GM21717 (cell line): ENCODE measurements at regions not wholly inside any gene's neighbourhood (a gene's known extent, or its start where the extent isn't known, plus 50 kb on each side); places are given as distances from the start of the nearest gene placed in this dataset.

Experiments used
- ATAC-seq: cut with Tn5 transposase; IDR thresholded peaks from one replicate; pipeline ENCODE4 v1.9.1; 2021; ENCODE audit warnings: mild to moderate bottlenecking, moderate library complexity; ENCODE audit not compliant: unreplicated experiment

DNA sequence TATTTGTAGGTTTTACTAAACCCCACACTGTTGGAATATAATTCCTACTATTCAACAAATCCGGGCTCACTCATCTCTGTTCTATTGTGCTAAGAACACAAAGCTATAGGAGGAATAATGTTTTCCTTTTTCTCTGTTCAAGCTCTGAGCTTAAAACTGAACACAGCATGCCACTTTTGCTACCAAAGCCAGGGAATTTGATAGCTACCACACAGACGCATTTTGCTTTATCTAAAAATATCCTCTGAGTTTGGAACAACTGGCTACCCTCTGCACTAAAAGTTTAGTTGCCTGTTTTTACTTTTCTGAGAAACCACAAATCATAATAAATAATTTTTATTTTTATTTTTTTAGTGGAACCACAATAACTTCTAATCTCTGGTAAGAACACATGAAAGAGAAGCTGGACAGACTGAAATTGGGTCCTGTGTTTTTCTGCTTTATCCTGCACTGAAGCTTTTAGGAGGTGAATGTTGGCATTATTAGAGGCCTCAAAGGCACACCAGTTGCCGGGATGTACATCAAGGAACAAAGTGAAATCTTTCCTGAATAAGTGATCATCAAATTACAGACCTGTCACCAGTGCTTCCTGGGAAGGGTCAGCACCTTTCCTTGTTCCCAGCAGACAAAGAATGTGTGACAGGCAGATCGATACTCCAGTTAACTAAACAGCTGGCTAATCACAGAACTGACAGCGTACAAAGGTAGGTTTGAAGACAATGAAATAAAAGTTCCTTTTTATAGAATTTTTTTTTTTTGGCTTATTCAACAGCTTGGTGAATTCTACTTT lies 523.2 kb upstream of the TENM4 start:
- no peak for ATAC-seq

GRCh38 chr11:79960461-79960860 lies 519.6 kb upstream of the TENM4 start:
- ATAC-seq: no peak

DNA sequence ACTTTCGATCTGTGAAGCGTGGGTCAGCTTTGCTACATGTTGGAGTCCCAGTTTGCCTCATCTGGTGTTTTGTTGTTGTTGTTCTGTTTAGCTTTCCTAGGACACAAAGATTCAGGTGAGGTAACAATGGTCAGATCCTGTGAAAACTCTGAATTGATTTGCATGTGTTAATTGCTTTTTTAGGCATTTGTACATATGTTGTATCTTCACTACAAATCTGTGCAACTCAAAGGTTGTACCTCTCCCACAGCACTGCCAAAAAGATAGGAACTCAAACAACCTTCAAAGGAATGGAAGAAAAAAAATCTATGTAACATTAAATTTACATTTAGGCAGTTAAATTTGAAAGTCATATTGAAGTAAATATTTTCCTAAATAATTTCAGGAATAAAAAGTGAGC lies 518.5 kb upstream of the TENM4 start:
- no peak for ATAC-seq

- ATAC-seq: no peak
Measured at GRCh38 chr11:79957702-79958101, 516.9 kb upstream of the TENM4 start.

GRCh38 chr11:79956061-79956460 lies 515.2 kb upstream of the TENM4 start:
- ATAC-seq: no peak

- no peak for ATAC-seq
Measured at GRCh38 chr11:79953629-79954028, 512.8 kb upstream of the TENM4 start.

GRCh38 chr11:79950741-79951140 lies 509.9 kb upstream of the TENM4 start:
- no peak for ATAC-seq

DNA sequence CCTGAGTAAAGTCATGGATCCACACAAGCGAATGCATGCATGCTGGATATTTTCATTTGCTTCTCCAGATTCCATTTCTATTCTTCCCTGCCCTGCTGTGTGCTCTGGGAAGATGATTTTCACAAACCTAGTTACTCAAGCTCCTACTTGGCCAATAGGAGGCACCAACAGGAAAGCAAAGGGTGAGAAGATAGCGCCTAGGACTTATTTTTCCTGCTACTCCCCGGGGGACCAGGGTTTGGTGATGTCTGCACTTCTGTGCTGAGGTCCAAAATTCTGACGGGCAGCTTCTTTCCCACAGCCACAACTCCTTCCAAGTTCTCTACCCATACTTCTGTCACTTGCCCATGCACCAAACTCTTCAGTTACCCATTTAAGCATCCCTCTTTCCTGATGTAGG lies 509.3 kb upstream of the TENM4 start:
- ATAC-seq: no peak

- no peak for ATAC-seq
Measured at GRCh38 chr11:79949574-79949973, 508.7 kb upstream of the TENM4 start.

GRCh38 chr11:79942646-79943045 lies 501.8 kb upstream of the TENM4 start:
- ATAC-seq: no peak

GRCh38 chr11:79942090-79942489 lies 501.3 kb upstream of the TENM4 start:
- ATAC-seq: no peak

DNA sequence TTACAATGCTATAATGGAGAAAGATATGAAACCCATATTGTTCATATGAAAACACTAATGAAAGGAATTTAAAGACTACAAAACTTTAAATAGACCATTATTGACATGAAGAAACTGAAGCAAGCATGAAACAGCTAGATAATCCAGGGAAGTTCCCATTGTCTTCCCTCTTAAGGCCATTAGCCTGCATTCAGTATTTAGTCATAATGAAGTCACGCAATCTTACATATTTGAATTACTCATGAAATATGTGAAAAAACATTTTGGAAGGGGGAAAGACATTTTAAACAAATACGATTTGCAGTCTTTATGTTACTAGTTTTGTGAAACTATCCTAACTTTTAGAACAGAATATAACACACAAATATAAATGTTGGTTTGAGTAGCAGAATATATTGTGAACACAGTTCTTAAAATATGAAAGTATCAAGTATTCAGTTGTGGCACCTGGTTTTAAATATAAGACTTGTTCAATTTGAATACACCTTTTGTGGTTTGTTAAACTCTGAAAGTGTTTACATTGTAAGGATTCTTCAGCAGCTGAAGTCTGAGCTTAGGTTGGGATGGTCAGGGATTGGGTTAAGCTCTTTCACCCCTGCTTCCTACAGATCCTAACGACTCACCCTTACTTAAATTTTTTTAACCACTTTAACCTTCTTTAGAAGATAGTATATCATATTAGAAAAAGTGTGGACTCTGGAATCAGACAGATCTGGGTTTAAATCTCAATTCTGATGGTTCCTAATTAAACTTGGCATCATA lies 500.3 kb upstream of the TENM4 start:
- no peak for ATAC-seq

DNA sequence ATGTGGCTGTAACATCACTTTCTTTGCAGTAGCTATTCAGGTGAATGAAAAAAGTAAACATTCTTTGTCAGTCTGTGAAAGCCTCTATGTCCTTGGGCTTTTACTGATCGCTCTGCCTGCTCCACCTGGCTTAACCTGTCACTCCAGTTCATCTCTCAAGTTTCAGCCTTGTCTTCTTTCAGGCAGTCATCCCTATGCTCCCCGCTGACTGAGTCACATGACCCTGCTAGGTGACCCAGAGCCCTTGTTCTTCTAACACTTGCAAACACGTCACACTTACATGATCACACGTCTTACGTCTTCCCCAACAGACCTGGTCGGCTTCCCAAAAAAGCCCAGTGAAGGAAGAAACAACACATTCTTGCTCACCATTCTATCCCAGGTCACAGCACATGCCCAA lies 499.3 kb upstream of the TENM4 start:
- no peak for ATAC-seq

DNA sequence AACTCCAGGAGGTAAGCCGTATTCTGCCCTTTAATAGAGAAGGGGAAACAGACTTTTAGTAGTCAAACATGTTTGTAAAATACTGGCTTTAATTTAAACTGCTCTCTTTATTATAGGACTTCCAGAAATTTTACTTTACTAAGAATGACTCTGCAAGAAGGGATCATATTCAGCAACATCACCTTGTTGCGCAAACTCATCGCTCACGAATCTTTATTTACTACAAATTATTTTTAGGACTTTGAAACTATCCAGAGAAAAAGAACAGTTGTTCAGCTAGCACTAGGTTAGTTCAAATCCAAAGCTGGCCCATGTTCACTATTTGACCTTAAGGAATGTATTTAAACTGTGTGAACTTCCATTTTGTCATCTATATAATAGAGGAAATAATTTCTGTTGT lies 498.3 kb upstream of the TENM4 start:
- no peak for ATAC-seq

- ATAC-seq: no peak
Measured at GRCh38 chr11:79937676-79938334, 497.0 kb upstream of the TENM4 start.

DNA sequence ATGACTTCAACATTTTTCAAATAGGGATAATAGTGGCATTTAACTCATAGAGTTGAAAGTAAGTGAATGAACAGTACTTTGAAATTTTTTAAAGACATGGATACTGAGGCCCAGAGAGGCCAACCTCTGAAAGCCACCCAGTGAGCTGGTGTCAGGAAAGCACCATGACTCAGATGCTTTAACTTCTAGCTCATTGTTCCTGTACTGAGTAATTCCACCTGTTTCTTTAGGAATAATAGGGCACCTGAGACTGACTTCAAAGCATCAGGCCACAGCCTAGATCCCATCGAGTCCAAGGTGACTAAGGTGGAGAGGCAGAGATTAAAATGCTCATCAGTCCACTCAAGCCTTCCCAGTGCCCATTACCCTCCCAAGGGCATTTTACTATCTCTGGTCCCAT lies 491.8 kb upstream of the TENM4 start:
- no peak for ATAC-seq

GRCh38 chr11:79931692-79932091 lies 490.9 kb upstream of the TENM4 start:
- ATAC-seq: no peak

DNA sequence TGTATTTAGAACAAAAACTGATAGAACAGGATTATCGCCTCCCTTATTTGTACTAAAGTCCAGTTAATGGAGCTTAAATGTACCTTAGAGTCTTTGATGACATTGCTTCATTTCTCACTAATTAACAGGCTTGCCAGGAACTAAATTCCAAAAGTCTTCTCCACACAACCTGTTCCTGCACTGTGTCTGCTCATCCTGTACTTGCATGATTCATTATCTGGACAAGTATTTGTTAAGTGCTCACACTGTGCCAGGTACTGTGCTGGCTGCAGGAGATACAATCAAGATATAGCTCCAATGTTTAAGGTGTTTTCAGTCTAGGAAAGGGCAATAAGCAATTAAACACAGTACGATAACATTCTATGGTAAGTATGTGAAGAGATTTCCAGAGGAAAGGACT lies 485.9 kb upstream of the TENM4 start:
- ATAC-seq: no peak

DNA sequence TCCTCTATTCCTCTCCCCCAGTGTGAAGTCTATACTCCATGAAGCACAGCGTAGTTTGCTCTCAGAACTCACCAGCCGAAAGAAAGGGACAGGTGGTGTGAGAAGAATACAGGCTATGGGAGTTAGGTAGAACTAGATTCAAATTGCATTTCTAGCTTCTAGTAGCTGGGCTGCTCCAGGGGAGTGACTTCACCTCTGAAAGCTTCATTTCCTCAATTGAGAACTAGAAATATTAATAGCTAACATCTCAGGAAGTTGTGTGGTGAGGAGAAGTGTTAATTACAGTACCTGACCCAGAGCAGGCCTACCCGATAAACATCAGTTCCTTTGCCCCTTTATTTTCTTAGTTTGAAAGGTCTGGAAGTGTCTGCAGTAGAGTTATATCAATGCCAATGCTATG lies 484.7 kb upstream of the TENM4 start:
- ATAC-seq: peak; percentile 88

- no peak for ATAC-seq
Measured at GRCh38 chr11:79922641-79923040, 481.8 kb upstream of the TENM4 start.

DNA sequence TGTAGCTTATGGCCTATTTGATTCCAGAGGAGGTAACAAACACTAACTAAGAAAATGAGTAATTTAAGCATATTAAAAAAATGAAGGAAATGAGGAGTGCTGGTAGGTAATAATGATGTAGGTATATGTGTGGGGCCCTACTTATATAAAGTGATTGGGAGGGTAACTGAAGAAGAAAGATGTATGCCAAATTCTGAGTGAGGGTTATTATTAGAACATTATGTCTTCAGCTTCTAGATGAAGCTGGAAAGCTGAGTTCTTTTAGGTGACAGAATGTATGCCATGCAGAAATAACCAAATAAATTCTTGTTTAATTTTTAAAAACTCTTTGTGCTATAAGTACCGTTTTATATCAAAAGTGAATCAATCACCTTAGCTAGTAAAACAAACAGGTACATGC lies 479.6 kb upstream of the TENM4 start:
- no peak for ATAC-seq

- no peak for ATAC-seq
Measured at GRCh38 chr11:79919350-79919749, 478.5 kb upstream of the TENM4 start.
